GM21717 (cell line): ENCODE measurements at regions not wholly inside any gene's neighbourhood (a gene's known extent, or its start where the extent isn't known, plus 50 kb on each side); places are given as distances from the start of the nearest gene placed in this dataset.

Source experiments
- ATAC-seq: cut with Tn5 transposase; IDR thresholded peaks from one replicate; pipeline ENCODE4 v1.9.1; 2021; ENCODE audit warnings: mild to moderate bottlenecking, moderate library complexity; ENCODE audit not compliant: unreplicated experiment

DNA sequence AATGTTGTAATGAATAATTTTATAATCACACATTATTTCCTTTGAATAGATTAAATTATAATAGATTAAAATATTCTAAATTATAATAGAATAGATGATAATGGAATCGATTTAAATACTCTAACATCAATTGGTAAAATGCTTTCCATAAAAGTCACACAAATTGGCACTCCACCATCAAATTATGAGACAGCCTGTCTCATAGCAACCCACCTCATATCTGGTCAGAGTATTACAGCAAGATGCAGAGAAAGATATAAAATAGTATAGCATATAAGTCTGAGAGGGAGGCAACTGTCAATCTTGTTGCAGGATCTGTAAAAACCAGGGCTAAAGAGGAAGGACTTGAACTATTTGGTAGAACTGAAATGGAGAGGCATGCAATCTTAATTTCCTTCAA is 98.4 kb upstream of the NCKAP5 start:
- no peak for ATAC-seq

GRCh38 chr2:133667085-133667484 is 98.8 kb upstream of the NCKAP5 start:
- no peak for ATAC-seq

- no peak for ATAC-seq
Measured at GRCh38 chr2:133667968-133668367, 99.7 kb upstream of the NCKAP5 start.

DNA sequence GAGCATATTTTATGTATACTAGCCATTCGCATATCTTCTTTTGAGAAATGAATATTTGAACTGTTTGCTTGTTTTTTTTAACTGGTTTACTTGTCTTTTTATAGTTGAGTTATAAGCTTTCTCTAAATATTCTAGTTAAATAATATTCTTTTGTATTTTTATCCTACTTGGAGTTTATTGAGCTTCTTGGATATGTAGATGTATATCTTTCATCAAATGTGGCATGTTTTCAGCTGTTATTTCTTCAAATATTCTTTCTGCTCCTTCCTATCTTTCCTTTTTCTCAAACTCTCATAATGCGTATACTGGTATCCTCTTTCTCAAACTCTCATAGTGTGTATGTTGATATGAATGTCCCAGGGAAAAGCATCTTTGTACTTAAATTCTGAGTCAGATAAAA is 100.3 kb upstream of the NCKAP5 start:
- no peak for ATAC-seq

- ATAC-seq: no peak
Measured at GRCh38 chr2:133673305-133673905, 105.1 kb upstream of the NCKAP5 start.

DNA sequence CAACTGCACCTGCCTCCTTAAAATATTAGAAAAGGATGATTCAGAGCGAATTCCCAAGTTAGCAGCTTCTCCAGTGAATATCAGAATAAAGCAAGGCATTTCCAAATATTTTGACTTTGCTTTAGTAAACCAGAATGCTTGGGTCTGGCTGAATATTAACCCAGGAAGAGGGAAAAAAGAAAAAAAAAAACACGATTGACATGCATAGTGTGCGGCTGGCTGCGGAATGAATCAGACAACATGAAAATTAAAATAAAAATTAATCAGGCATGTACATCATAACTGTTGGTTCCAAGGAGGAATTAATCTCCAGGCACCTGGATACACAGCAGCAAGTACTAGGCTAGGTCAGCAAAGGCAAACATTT is 105.8 kb upstream of the NCKAP5 start:
- no peak for ATAC-seq

DNA sequence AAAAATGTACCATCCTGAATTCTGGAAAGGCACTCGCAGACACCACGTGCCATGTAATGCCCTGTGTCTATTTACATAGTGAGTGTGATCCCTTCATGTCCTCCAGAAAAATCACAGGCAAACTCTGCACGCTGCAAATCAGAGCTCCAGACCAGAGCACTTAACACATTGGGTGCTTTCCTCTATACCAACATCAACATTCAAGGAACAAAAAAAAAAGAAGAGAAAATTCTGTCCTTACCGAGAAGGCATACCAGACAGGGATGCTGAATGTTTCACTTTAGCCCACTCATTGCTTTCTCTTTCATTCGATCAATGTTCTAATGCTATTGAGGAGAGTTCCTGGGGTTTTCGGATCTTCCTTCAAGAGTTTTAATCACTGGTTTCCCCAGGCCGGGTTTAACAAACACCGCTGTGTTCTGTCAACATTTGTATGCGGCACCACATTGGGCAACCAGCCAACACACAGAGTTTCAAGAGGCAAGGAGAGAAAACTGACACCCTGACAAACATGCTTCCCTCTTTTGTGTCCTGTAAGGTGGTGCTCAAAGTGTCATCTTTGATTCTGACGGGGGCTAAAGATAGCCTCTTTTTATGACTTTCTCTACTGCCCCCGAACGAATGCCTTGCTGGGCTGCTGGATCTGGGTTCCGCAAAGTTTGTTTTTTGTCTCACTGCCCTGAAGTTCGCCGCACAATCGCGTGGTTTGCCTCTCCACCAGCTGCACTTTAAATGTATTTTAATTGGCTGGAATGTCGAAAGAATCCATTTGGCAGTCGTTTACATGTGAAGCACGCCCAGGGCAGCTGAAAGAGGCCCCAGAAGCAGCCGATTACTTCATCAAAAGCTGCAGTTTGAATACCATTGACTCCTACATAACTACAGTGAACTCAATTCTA is 106.4 kb upstream of the NCKAP5 start:
- ATAC-seq: no peak

DNA sequence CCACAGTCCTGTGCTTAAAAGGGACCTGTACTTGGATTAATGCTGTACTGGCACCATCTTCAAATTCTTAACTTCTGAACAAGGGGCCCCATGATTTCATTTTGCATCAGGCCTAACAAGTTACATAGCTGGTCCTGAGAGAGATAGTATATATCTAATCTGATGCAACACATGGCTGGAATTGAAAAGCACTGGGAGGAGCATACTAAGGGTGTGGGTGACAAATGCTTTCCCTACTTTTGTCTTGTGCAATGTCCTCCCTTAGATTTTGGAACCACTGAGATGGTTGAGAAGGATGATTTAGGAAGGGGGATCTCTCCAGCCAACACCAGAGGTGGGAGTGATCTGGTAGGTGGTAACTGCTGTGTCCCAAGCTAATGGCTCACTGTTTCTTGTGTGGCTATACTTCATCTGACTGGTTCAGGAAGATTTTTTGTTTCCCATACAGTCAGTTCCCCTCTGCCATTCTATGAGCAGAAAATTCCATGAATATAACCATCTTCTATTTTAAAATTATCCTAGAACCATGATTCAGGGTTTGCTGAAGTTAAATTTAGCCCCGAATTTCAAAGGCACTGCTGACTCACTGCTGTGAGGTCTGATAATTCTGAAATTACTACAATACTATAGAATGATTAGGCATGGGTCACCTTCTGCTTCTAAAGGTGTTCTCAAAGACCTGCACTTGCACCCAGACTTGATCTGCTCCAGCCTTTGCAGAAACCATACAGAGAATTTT is 108.3 kb upstream of the NCKAP5 start:
- no peak for ATAC-seq

DNA sequence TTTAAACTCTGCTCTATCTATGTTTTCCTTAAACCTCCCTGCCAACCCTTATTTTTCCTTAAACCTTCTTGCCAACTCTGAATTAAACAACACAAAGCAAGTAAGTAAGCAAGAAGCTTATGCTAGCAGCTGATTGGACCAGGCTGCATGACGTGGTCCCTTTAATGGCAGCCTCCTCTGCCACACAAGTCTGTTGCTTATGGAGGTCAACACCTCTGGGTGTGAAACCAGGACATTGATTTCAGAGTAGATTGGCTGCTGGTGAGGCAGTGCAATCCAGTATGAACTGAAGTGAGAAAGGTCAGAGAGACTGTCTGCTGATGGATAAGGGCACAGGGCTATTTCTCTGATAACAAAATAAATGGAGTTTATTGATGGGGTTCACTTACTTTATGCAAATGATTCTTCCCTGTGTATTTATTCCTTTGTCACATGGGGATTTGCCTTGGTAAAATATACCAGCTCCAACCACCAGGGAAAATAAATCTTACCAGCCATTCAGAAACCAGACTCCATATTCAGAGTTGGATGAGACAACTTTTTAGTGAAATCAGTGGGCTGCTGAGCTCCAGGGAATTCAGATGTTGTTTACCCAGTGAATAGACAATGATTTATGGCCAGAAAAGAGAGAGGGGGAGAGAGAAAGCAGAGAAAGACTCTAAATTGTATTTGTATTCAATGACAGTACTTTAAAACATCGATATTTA is 112.2 kb upstream of the NCKAP5 start:
- ATAC-seq: no peak

- ATAC-seq: no peak
Measured at GRCh38 chr2:133682347-133682746, 114.1 kb upstream of the NCKAP5 start.

- ATAC-seq: no peak
Measured at GRCh38 chr2:133682906-133683305, 114.6 kb upstream of the NCKAP5 start.

DNA sequence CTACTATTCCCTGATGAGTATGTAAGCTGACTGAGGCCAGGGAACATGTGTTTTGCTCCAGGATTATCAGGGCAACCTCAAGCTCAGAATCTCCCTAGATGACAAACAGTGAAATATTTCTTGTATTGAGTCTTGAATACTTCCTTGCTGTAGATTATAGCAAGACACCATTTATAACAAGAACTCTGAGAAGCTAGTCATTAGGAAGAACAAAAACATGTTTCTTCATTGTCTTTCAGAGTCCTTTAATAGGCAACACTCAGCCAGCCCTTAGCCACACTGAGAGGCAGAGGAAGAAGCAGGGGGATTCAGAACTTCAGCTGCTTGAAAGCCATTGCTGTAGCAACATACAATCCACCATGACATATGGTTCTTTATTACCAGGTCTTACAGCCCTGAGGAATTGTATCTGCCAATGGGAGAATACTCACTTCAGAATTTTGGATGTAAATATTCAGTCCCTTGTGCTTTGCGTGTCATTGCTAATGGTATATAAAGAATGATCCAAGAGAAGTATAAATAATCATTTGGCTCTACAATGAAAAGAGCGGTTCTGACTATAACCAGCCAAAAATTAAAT is 117.5 kb upstream of the NCKAP5 start:
- no peak for ATAC-seq

DNA sequence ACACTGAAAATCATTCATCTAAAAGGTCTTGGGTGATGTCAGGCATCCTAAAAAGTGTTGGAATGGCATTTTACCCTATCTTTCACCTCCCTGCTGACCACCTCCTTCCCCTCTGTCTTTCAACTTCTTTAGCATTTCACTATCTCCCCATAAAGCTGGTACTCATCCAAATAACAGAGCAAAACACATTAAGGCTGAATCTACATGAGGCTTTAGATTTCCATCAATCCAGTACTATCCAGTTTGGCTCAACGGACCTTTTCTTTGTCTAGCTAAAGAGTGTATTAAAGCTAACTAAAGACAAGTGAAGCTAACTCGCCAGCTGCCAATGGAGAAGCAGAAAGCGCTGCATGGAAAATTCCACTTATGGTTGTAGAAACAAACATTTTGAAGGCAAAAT is 122.5 kb upstream of the NCKAP5 start:
- no peak for ATAC-seq

DNA sequence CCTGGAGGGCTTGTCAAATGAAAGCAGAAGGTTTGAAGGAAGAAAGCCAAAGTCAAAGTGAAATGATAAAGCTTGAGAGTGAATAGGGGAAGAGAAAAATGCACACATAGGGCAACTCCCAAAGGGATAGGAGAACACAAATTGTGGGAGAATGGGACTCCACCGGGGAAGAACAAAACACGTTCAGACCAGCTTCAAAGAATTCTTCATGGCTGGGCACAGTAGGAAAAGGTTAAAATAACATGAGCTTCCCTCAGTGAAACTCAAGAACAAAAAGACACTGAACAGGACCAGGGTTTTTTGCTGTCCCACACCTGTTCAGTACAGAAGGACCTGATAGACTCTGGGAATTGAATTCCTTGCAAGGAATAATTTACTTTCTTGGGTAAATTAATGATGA is 123.1 kb upstream of the NCKAP5 start:
- no peak for ATAC-seq

DNA sequence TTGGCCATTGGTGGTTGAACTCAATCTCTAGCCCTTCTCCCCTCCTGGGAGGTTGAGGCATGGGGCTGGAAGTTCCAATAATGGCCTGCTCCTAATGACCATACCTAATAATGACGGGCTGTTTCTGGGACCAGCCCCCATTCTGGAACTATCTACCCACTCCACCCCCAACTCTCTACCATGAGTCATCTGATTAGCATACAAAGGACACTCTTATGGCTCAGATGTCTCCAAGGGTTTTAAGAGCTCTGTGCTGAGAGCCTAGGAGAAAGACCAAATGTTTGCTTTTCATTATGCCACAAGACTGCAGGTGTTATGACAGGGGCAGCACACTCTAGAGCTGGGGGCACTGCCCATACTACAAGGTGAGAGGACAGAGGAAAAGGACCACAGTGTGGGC is 137.0 kb upstream of the NCKAP5 start:
- no peak for ATAC-seq

- no peak for ATAC-seq
Measured at GRCh38 chr2:133710613-133711012, 142.3 kb upstream of the NCKAP5 start.

DNA sequence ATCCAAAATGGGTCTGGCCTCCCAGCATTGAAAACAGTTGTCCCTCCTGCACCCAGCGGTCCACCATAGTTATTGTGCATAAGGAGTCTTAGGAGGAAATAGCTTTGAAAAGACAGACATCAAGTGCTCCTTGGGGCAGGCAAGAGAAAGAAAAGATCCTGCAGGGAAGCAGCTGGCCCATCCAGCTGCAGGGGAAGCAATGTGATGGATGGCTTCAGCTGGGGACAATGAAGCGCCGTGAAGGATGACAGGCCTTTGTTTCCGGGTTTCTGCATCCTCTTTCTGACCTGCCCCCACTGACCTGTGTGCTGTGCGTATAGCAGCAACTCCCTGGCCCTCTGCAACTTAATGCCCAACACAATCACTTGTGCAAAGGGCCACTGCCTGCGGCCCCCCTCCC is 142.9 kb upstream of the NCKAP5 start:
- no peak for ATAC-seq

GRCh38 chr2:133711806-133712205 is 143.5 kb upstream of the NCKAP5 start:
- no peak for ATAC-seq

- ATAC-seq: no peak
Measured at GRCh38 chr2:133712369-133712768, 144.1 kb upstream of the NCKAP5 start.

GRCh38 chr2:133713049-133713580 is 144.9 kb upstream of the NCKAP5 start:
- no peak for ATAC-seq

GRCh38 chr2:133716166-133716565 is 147.9 kb upstream of the NCKAP5 start:
- no peak for ATAC-seq
